Mucosa of descending colon (tissue), 3 donors: ENCODE measurements at regions not wholly inside any gene's neighbourhood (a gene's known extent, or its start where the extent isn't known, plus 50 kb on each side); places are given as distances from the start of the nearest gene placed in this dataset.

Experiments
- ATAC-seq: fragments of 200-7000 bp; cut with Tn5 transposase; one replicate; pipeline ENCODE4 v1.9.1; 2020; ENCODE audit warnings: mild to moderate bottlenecking, moderate library complexity
- DNase-seq, 3 donors: peaks; one replicate each; pipeline ENCODE4 v3.0.0-alpha.2; 2020
- H3K36me3 ChIP-seq: fragments of 200-600 bp; one replicate; pipeline ENCODE4 v1.8.0; 2021; ENCODE audit warnings: low read depth, mild to moderate bottlenecking
- H3K4me1 ChIP-seq: fragments of 200-600 bp; one replicate; pipeline ENCODE4 v1.8.0; 2021; ENCODE audit warnings: low read depth, mild to moderate bottlenecking
- H3K4me3 ChIP-seq: fragments of 200-600 bp; one replicate; pipeline ENCODE4 v1.8.0; 2021; ENCODE audit warnings: mild to moderate bottlenecking
- H3K9me3 ChIP-seq: fragments of 200-600 bp; one replicate; pipeline ENCODE4 v1.8.0; 2021; ENCODE audit warnings: mild to moderate bottlenecking
- CTCF ChIP-seq: fragments of 200-600 bp; IDR thresholded peaks from one replicate; pipeline ENCODE4 v1.8.0; 2022; ENCODE audit warnings: antibody characterized with exemption, mild to moderate bottlenecking
- intact Hi-C, 2 donors: fragments of 100-400 bp; cut with DNase I in 1 of 2; cut with micrococcal nuclease in 1 of 2; formaldehyde crosslinking; loops; one replicate each; pipeline versions ENCODE4 v1.11.0 to v1.11.1; 2022; cut with DNase I, micrococcal nuclease
- donor health status: DM: no; HTN: no; CAD: no; lungs with moderate emphysema.
- donor health status: DM: no; HTN: no; CAD: no.
- donor health status: DM: no; HTN: yes; CAD: no.

- Histone ChIP-seq H3K4me1 (no peaks in the 10 kb centered on the region), H3K36me3 (no peaks in the 10 kb centered on the region), H3K9me3 (no peaks in the 10 kb centered on the region), H3K4me3 (no peak overlapping the region)
- no peak for ATAC-seq
- DNase-seq = peak in 1 of 3 donors; percentile 6
- no peak for TF ChIP-seq CTCF
- intact Hi-C loops = no loop called here
These were observed 348.4 kb upstream of the SLC30A5 start for GRCh38 chr5:68745448-68745847.

- no peaks in the 10 kb centered on the region for H3K9me3 ChIP-seq
- intact Hi-C loops = no loop called here
- no peak for ATAC-seq
- DNase-seq = no peak
- no peaks in the 10 kb centered on the region for H3K4me1 ChIP-seq
- no peak overlapping the region for H3K4me3 ChIP-seq
- H3K36me3 ChIP-seq = no peaks in the 10 kb centered on the region
- no peak for TF ChIP-seq CTCF
These were observed 347.6 kb upstream of the SLC30A5 start for GRCh38 chr5:68746220-68746619.

- TF ChIP-seq CTCF = no peak
- intact Hi-C loops = no loop called here
- Histone ChIP-seq H3K4me1 (no peaks in the 10 kb centered on the region), H3K36me3 (no peaks in the 10 kb centered on the region), H3K4me3 (no peak overlapping the region), H3K9me3 (no peaks in the 10 kb centered on the region)
- ATAC-seq (no peak), DNase-seq (no peak)
These were observed 347.0 kb upstream of the SLC30A5 start for GRCh38 chr5:68746643-68747420.

- ATAC-seq (no peak), DNase-seq (no peak)
- intact Hi-C loops = no loop called here
- TF ChIP-seq CTCF = no peak
- no peaks in the 10 kb centered on the region for H3K4me1 ChIP-seq
- H3K4me3 ChIP-seq = no peak overlapping the region
- H3K9me3 ChIP-seq = no peaks in the 10 kb centered on the region
- no peaks in the 10 kb centered on the region for H3K36me3 ChIP-seq
These were observed 346.3 kb upstream of the SLC30A5 start for GRCh38 chr5:68747521-68747920.

GRCh38 chr5:68748101-68748500 is 345.7 kb upstream of the SLC30A5 start:
- no peaks in the 10 kb centered on the region for H3K36me3 ChIP-seq
- no peak overlapping the region for H3K4me3 ChIP-seq
- no peaks in the 10 kb centered on the region for H3K9me3 ChIP-seq
- no peaks in the 10 kb centered on the region for H3K4me1 ChIP-seq
- DNase-seq (no peak), ATAC-seq (no peak)
- intact Hi-C loops = no loop called here
- no peak for TF ChIP-seq CTCF
